H1 (cell line): ENCODE measurements at regions not wholly inside any gene's neighbourhood (a gene's known extent, or its start where the extent isn't known, plus 50 kb on each side); places are given as distances from the start of the nearest gene placed in this dataset.

Experiments used
- CTCF ChIA-PET: fragments of 300-600 bp; sonication (Branson Sonifier 250); formaldehyde crosslinking; loops from one replicate; lab custom pipeline; 2021; ENCODE audit not compliant: partially characterized antibody; lab: Charles Lee
- POLR2A ChIA-PET: fragments of 300-600 bp; sonication (Branson Sonifier 250); formaldehyde crosslinking; loops from one replicate; lab custom pipeline; 2021; ENCODE audit warnings: inconsistent platforms; ENCODE audit not compliant: partially characterized antibody; lab: Charles Lee
- DNase-seq, 2 experiments: peaks; one replicate each; pipeline versions ENCODE4 v3.0.0 to v3.0.0-alpha.2; 2010 to 2022; ENCODE audit warnings: low spot score in 2 of 2, low read depth in 1 of 2, mixed read lengths in 1 of 2
- FAIRE-seq: peaks from 2 replicates; lab custom pipeline; 2011; peaks lifted over from hg19 to GRCh38; lab: Jason Lieb, UNC
- H2AFZ ChIP-seq: 2 replicates; pipeline ENCODE4 v1.8.1; 2012; ENCODE audit warnings: low read length, inconsistent platforms
- H2AK5ac ChIP-seq: 2 replicates; pipeline ENCODE4 v1.6.1; 2013; ENCODE audit warnings: low read depth, low read length
- H2BK120ac ChIP-seq: replicated peaks from 2 replicates; pipeline ENCODE3; 2013; ENCODE audit warnings: low read depth, low read length, inconsistent platforms
- H2BK12ac ChIP-seq: 2 replicates; pipeline ENCODE4 v1.6.1; 2013; ENCODE audit warnings: low read depth, low read length
- H2BK15ac ChIP-seq: 2 replicates; pipeline ENCODE4 v1.6.1; 2013; ENCODE audit warnings: low read length
- H2BK20ac ChIP-seq: 2 replicates; pipeline ENCODE4 v1.6.1; 2013; ENCODE audit warnings: low read length
- H2BK5ac ChIP-seq: 2 replicates; pipeline ENCODE4 v1.6.1; 2013; ENCODE audit warnings: low read depth, low read length
- H3K14ac ChIP-seq: 2 replicates; pipeline ENCODE4 v1.6.1; 2013; ENCODE audit warnings: inconsistent platforms; ENCODE audit not compliant: insufficient read length
- H3K18ac ChIP-seq: 2 replicates; pipeline ENCODE4 v1.6.1; 2013; ENCODE audit warnings: low read length; ENCODE audit errors: extremely low read depth
- H3K23ac ChIP-seq: 2 replicates; pipeline ENCODE4 v1.6.1; 2013; ENCODE audit warnings: inconsistent platforms; ENCODE audit not compliant: insufficient read length
- H3K23me2 ChIP-seq: 2 replicates; pipeline ENCODE4 v1.6.1; 2013; ENCODE audit warnings: low read depth, low read length
- H3K27ac ChIP-seq: 2 replicates; pipeline ENCODE4 v1.6.1; 2011; ENCODE audit warnings: low read depth, low read length, inconsistent platforms
- H3K27me3 ChIP-seq, 4 experiments: replicated peaks in 1 of 4; 1 replicate in 1 of 4; 2 replicates in 3 of 4; pipeline versions ENCODE4 v1.6.1 to v1.8.1; 2011 to 2013; ENCODE audit warnings: low read length in 3 of 4, mild to moderate bottlenecking in 3 of 4, inconsistent platforms in 2 of 4, mixed read lengths in 2 of 4, moderate library complexity in 1 of 4; ENCODE audit not compliant: control insufficient read depth in 3 of 4, insufficient read depth in 3 of 4; ENCODE audit errors: extremely low read depth in 1 of 4
- H3K36me3 ChIP-seq, 4 experiments: 2 replicates each; pipeline versions ENCODE4 v1.6.1 to v1.8.1; 2011 to 2013; ENCODE audit warnings: mild to moderate bottlenecking in 4 of 4, low read length in 3 of 4, moderate library complexity in 2 of 4, control low read depth in 1 of 4, inconsistent platforms in 1 of 4; ENCODE audit not compliant: insufficient read depth in 4 of 4, control insufficient read depth in 2 of 4
- H3K4ac ChIP-seq: replicated peaks from 2 replicates; pipeline ENCODE3; 2013; ENCODE audit warnings: low read length, low read depth, mixed read lengths, inconsistent platforms; ENCODE audit not compliant: insufficient read length
- H3K4me1 ChIP-seq, 4 experiments: replicated peaks in 1 of 4; 1 replicate in 1 of 4; 2 replicates in 3 of 4; pipeline versions ENCODE4 v1.6.1 to v1.8.1; 2011 to 2013; ENCODE audit warnings: low read length in 3 of 4, inconsistent platforms in 2 of 4, mixed read lengths in 1 of 4; ENCODE audit not compliant: insufficient read depth in 4 of 4, control insufficient read depth in 3 of 4
- H3K4me2 ChIP-seq, 2 experiments: 2 replicates each; pipeline versions ENCODE4 v1.6.1 to v1.8.1; 2011 to 2013; ENCODE audit warnings: low read depth in 2 of 2, low read length in 2 of 2, control low read depth in 1 of 2, inconsistent platforms in 1 of 2, mild to moderate bottlenecking in 1 of 2; ENCODE audit not compliant: insufficient read depth in 1 of 2
- H3K4me3 ChIP-seq, 4 experiments: fragments of 200-600, 300-600 bp in 1 of 4; sonication (generic), shearing (Covaris generic), sonication (Bioruptor Twin) in 1 of 4; 2 replicates each; pipeline versions ENCODE4 v1.5.1 to v1.8.1; 2011 to 2016; ENCODE audit warnings: low read length in 4 of 4, low read depth in 3 of 4, control low read depth in 2 of 4, inconsistent platforms in 2 of 4, mild to moderate bottlenecking in 2 of 4, mixed read lengths in 1 of 4, moderate library complexity in 1 of 4; ENCODE audit not compliant: insufficient read depth in 2 of 4; ENCODE audit errors: extremely low read depth in 1 of 4
- H3K56ac ChIP-seq: replicated peaks from 2 replicates; pipeline ENCODE3; 2013; ENCODE audit warnings: low read depth, mild to moderate bottlenecking, mixed read lengths, low read length, inconsistent platforms; ENCODE audit not compliant: insufficient read length
- H3K79me1 ChIP-seq: 2 replicates; pipeline ENCODE4 v1.6.1; 2013; ENCODE audit warnings: low read depth, low read length, control low read depth
- H3K79me2 ChIP-seq, 2 experiments: 2 replicates each; pipeline versions ENCODE4 v1.6.1 to v1.8.1; 2012 to 2013; ENCODE audit warnings: low read length in 2 of 2, mild to moderate bottlenecking in 2 of 2, inconsistent platforms in 1 of 2; ENCODE audit not compliant: insufficient read depth in 2 of 2, control insufficient read depth in 1 of 2
- H3K9ac ChIP-seq, 4 experiments: replicated peaks in 1 of 4; 1 replicate in 1 of 4; 2 replicates in 3 of 4; pipeline versions ENCODE4 v1.6.1 to v1.8.1; 2011 to 2013; ENCODE audit warnings: low read depth in 3 of 4, low read length in 3 of 4, control low read depth in 2 of 4, mild to moderate bottlenecking in 2 of 4, moderate library complexity in 2 of 4, inconsistent platforms in 1 of 4; ENCODE audit errors: extremely low read depth in 1 of 4
- H3K9me3 ChIP-seq, 2 experiments: 2 replicates each; pipeline versions ENCODE4 v1.6.1 to v1.8.1; 2012 to 2013; ENCODE audit warnings: mild to moderate bottlenecking in 2 of 2, moderate library complexity in 2 of 2, control low read depth in 1 of 2, inconsistent platforms in 1 of 2, low read depth in 1 of 2, low read length in 1 of 2, mixed read lengths in 1 of 2; ENCODE audit not compliant: insufficient read depth in 2 of 2
- H4K20me1 ChIP-seq, 2 experiments: replicated peaks in 1 of 2; 2 replicates each; pipeline versions ENCODE3 to v1.8.1; 2011 to 2013; ENCODE audit warnings: inconsistent platforms in 2 of 2, low read length in 2 of 2, mild to moderate bottlenecking in 1 of 2; ENCODE audit not compliant: insufficient read depth in 2 of 2, control insufficient read depth in 1 of 2
- H4K5ac ChIP-seq: 2 replicates; pipeline ENCODE4 v1.6.1; 2013; ENCODE audit warnings: low read length, low read depth, mixed read lengths, inconsistent platforms; ENCODE audit not compliant: insufficient read length
- H4K8ac ChIP-seq: 2 replicates; pipeline ENCODE4 v1.8.0; 2013; ENCODE audit warnings: mild to moderate bottlenecking, moderate library complexity, low read length, inconsistent platforms; ENCODE audit not compliant: insufficient read depth; ENCODE audit errors: extremely low read depth
- H4K91ac ChIP-seq: replicated peaks from 2 replicates; pipeline ENCODE3; 2013; ENCODE audit warnings: low read length, mixed read lengths, inconsistent platforms; ENCODE audit not compliant: insufficient read length
- CBX8 ChIP-seq: fragments of 300-800, 300-1000 bp; sonication (generic); IDR thresholded peaks from 2 replicates; pipeline ENCODE4 v1.7.1; 2016; ENCODE audit warnings: low read depth, low read length, borderline replicate concordance
- CREB1 ChIP-seq: IDR thresholded peaks from 2 replicates; pipeline ENCODE4 v1.6.1; 2012; ENCODE audit warnings: inconsistent platforms
- GTF2F1 ChIP-seq: IDR thresholded peaks from 2 replicates; pipeline ENCODE4 v1.6.1; 2012; ENCODE audit warnings: low read depth, low read length, improper control_type of control experiment, borderline replicate concordance
- JUND ChIP-seq: IDR thresholded peaks from 2 replicates; pipeline ENCODE4 v1.6.1; 2011; ENCODE audit warnings: mild to moderate bottlenecking, improper control_type of control experiment, low read length
- KDM1A ChIP-seq: fragments of 200-600, 300-600 bp; sonication (generic); IDR thresholded peaks from 2 replicates; pipeline ENCODE4 v1.7.1; 2016; ENCODE audit warnings: mild to moderate bottlenecking, low read length, borderline replicate concordance
- NRF1 ChIP-seq: IDR thresholded peaks from 2 replicates; pipeline ENCODE4 v1.6.1; 2011; ENCODE audit warnings: mild to moderate bottlenecking, low read depth, low read length, improper control_type of control experiment
- SIN3A ChIP-seq, 2 experiments: IDR thresholded peaks in 1 of 2; conservative IDR thresholded peaks in 1 of 2; 2 replicates each; pipeline ENCODE4 v1.6.1; 2011 to 2012; ENCODE audit warnings: low read length in 2 of 2, improper control_type of control experiment in 1 of 2, low read depth in 1 of 2, mild to moderate bottlenecking in 1 of 2
- SP2 ChIP-seq: IDR thresholded peaks from 2 replicates; pipeline ENCODE4 v1.6.1; 2012; ENCODE audit warnings: mild to moderate bottlenecking, low read length, inconsistent platforms
- TCF12 ChIP-seq: IDR thresholded peaks from 2 replicates; pipeline ENCODE4 v1.6.1; 2011; ENCODE audit warnings: low read depth, mild to moderate bottlenecking, low read length
- TEAD4 ChIP-seq: IDR thresholded peaks from 2 replicates; pipeline ENCODE4 v1.6.1; 2012; ENCODE audit warnings: low read depth, low read length, inconsistent platforms, mixed read lengths
- WGBS, 2 experiments: shearing (Covaris generic) in 1 of 2; methylation state at CpG; one replicate each; pipeline versions ENCODE4 v1.1.6 to v1.1.7; 2013 to 2015; ENCODE audit warnings: low lambda C conversion rate in 2 of 2, mixed read lengths in 2 of 2, inconsistent platforms in 1 of 2, low coverage in 1 of 2, missing lambda C conversion rate in 1 of 2; ENCODE audit not compliant: insufficient replicate concordance in 2 of 2, insufficient coverage in 1 of 2, insufficient read length in 1 of 2; ENCODE audit errors: extremely low coverage in 1 of 2, missing lambda C conversion rate in 1 of 2; 5-methylcytosine and 5-hydroxymethylcytosine counted together

DNA sequence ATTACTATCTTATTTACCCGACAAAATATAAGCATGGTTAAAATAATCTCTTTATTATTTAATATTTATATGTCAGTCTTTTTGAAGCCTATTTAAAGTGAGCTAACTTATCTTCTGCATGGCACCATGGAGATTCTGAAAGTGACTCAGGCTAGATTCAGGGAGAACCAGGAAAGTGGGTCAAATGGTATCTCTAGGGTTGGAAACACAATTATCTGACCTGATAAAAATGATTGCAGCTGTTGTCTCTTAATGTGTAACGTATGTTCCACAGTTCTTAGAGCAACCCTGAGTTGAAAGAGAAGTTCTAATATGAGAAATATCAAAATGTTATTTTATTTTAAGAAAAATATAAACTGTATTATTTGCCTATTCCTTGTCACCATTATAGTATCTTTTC lies 143.1 kb upstream of the CARD18 start:
- Histone ChIP-seq H4K91ac (no peak overlapping the region), H3K27ac (no peak overlapping the region), H3K79me1 (no peaks in the 10 kb centered on the region), H3K18ac (no peak overlapping the region), H2AFZ (no peak overlapping the region), H4K8ac (no peak overlapping the region), H3K79me2 (no peaks in the 10 kb centered on the region), H3K23me2 (no peaks in the 10 kb centered on the region), H3K56ac (no peak overlapping the region), H3K4ac (no peak overlapping the region), H3K9ac (no peak overlapping the region), H4K20me1 (no peaks in the 10 kb centered on the region), H2BK12ac (no peak overlapping the region), H3K4me3 (no peak overlapping the region), H3K36me3 (no peaks in the 10 kb centered on the region), H3K9me3 (no peaks in the 10 kb centered on the region), H2BK5ac (no peak overlapping the region), H3K4me2 (no peak overlapping the region), H2BK15ac (no peak overlapping the region), H2BK120ac (no peak overlapping the region), H4K5ac (no peak overlapping the region), H3K23ac (no peak overlapping the region), H3K27me3 (no peaks in the 10 kb centered on the region), H3K4me1 (no peaks in the 10 kb centered on the region), H3K14ac (no peak overlapping the region), H2BK20ac (no peak overlapping the region), H2AK5ac (no peak overlapping the region)
- no peak for FAIRE-seq
- 89% methylated on average over 2 of the region's 2 CpGs; no CpG with 5 or more reads in 1 of the 2 experiments for WGBS, 2 experiments
- CTCF ChIA-PET: no interaction called here
- DNase-seq: no peak
- POLR2A ChIA-PET: no interaction called here
- TF ChIP-seq TCF12 (no peak), CREB1 (no peak), NRF1 (no peak), TEAD4 (no peak), GTF2F1 (no peak), CBX8 (no peak), SP2 (no peak), SIN3A (conservative IDR thresholded peaks at IDR 0.05 in 1 of 2, IDR thresholded peaks at IDR 0.05 in 1 of 2; ENCODE audit: low read depth in 1 of 2, low read length in 2 of 2) (no peak), KDM1A (no peak), JUND (no peak)
